GM23248 (cell line): ENCODE measurements at regions not wholly inside any gene's neighbourhood (a gene's known extent, or its start where the extent isn't known, plus 50 kb on each side); places are given as distances from the start of the nearest gene placed in this dataset.
A peak's percentile ranks its signal among the peaks of the same experiment; 100 is the strongest.

Source experiments
- DNase-seq: peaks from one replicate; pipeline ENCODE4 v3.0.0-alpha.2; 2015
- H2AFZ ChIP-seq: fragments of 200-600 bp; sonication (generic); 2 replicates; pipeline ENCODE4 v1.6.1; 2016; ENCODE audit warnings: antibody characterized with exemption
- H3F3A ChIP-seq: fragments of 200-600 bp; sonication (generic); 2 replicates; pipeline ENCODE4 v1.6.1; 2016; ENCODE audit warnings: mild to moderate bottlenecking, antibody characterized with exemption, mixed run types; ENCODE audit not compliant: insufficient read depth
- H3K27ac ChIP-seq: fragments of 200-600 bp; sonication (generic); 2 replicates; pipeline ENCODE4 v1.5.1; 2016; ENCODE audit warnings: mild to moderate bottlenecking
- H3K27me3 ChIP-seq: fragments of 200-600 bp; sonication (generic); replicated peaks from 2 replicates; pipeline ENCODE4 v1.6.1; 2016; ENCODE audit warnings: mild to moderate bottlenecking; ENCODE audit not compliant: insufficient read depth
- H3K36me3 ChIP-seq: fragments of 200-600 bp; sonication (generic); 2 replicates; pipeline ENCODE4 v1.6.1; 2016; ENCODE audit warnings: low read depth, mild to moderate bottlenecking
- H3K4me1 ChIP-seq: fragments of 200-600 bp; sonication (generic); 2 replicates; pipeline ENCODE4 v1.6.1; 2016; ENCODE audit warnings: mild to moderate bottlenecking; ENCODE audit not compliant: insufficient read depth
- H3K4me2 ChIP-seq: fragments of 200-600 bp; sonication (generic); one replicate; pipeline ENCODE4 v1.6.1; 2016; ENCODE audit warnings: mild to moderate bottlenecking; ENCODE audit not compliant: unreplicated experiment
- H3K4me3 ChIP-seq: fragments of 200-600 bp; sonication (generic); 2 replicates; pipeline ENCODE4 v1.5.1; 2016; ENCODE audit warnings: mild to moderate bottlenecking
- H3K79me2 ChIP-seq: fragments of 200-600 bp; sonication (generic); 2 replicates; pipeline ENCODE4 v1.6.1; 2016; ENCODE audit warnings: mild to moderate bottlenecking; ENCODE audit not compliant: insufficient read depth
- H3K9ac ChIP-seq: fragments of 200-600 bp; sonication (generic); 2 replicates; pipeline ENCODE4 v1.6.1; 2016; ENCODE audit warnings: mild to moderate bottlenecking
- H3K9me2 ChIP-seq: fragments of 200-600 bp; sonication (generic); 2 replicates; pipeline ENCODE4 v1.6.1; 2016; ENCODE audit warnings: mixed run types, mild to moderate bottlenecking, moderate library complexity; ENCODE audit not compliant: insufficient read depth
- H3K9me3 ChIP-seq: fragments of 200-600 bp; sonication (generic); one replicate; pipeline ENCODE4 v1.6.1; 2017; ENCODE audit warnings: low read depth
- H4K20me1 ChIP-seq: fragments of 200-600 bp; sonication (generic); 2 replicates; pipeline ENCODE4 v1.6.0; 2016; ENCODE audit not compliant: insufficient read depth
- EZH2 ChIP-seq: fragments of 200-600 bp; sonication (generic); IDR thresholded peaks from 2 replicates; pipeline ENCODE4 v1.6.1; 2018; ENCODE audit warnings: antibody characterized with exemption, mild to moderate bottlenecking; ENCODE audit not compliant: insufficient read depth, poor library complexity, severe bottlenecking
- EZH2phosphoT487 ChIP-seq: fragments of 200-600 bp; sonication (generic); IDR thresholded peaks from 2 replicates; pipeline ENCODE4 v1.6.1; 2018; ENCODE audit warnings: antibody characterized with exemption, moderate library complexity, mild to moderate bottlenecking, low read depth; ENCODE audit not compliant: insufficient read depth
- WGBS, 2 experiments: methylation state at CpG; one replicate each; pipeline ENCODE4 v1.1.6; 2015 to 2017; ENCODE audit warnings: low lambda C conversion rate in 2 of 2, low coverage in 1 of 2; ENCODE audit errors: missing lambda C conversion rate in 2 of 2; 5-methylcytosine and 5-hydroxymethylcytosine counted together
- in situ Hi-C: fragments of 300-500 bp; cut with MboI; formaldehyde crosslinking; loops from 2 replicates; pipeline ENCODE4 v1.15.0; 2020

- Histone ChIP-seq H3K4me1 (no peaks in the 10 kb centered on the region), H3K27ac (no peak overlapping the region), H3K9me2 (no peaks in the 10 kb centered on the region), H3K4me3 (no peak overlapping the region), H3K36me3 (no peaks in the 10 kb centered on the region), H2AFZ (no peak overlapping the region), H3K4me2 (no peak overlapping the region), H3K79me2 (no peaks in the 10 kb centered on the region), H3K9ac (no peak overlapping the region), H4K20me1 (no peaks in the 10 kb centered on the region), H3K27me3 (no peaks in the 10 kb centered on the region), H3K9me3 (no peaks in the 10 kb centered on the region), H3F3A (no peaks in the 10 kb centered on the region)
- no peak for TF ChIP-seq EZH2phosphoT487
- no peak for TF ChIP-seq EZH2
- in situ Hi-C loops = loop anchor here (10.0 kb wide), 1 partner anchor 158 kb away; no protein-coding TSS in a partner anchor
- 32 to 34% methylated on average over 28 of the region's 28 CpGs for WGBS, 2 experiments
- DNase-seq = peak; percentile 72
These were observed 112.2 kb upstream of the GPR12 start for GRCh38 chr13:26872525-26873385.

- H2AFZ ChIP-seq = no peak overlapping the region
- H3K4me1 ChIP-seq = no peaks in the 10 kb centered on the region
- H3K9me2 ChIP-seq = no peaks in the 10 kb centered on the region
- no peaks in the 10 kb centered on the region for H3K79me2 ChIP-seq
- no peaks in the 10 kb centered on the region for H3K27me3 ChIP-seq
- DNase-seq = peak; percentile 40
- in situ Hi-C loops = no loop called here
- H3K27ac ChIP-seq = no peak overlapping the region
- H3K9ac ChIP-seq = no peak overlapping the region
- H3K4me3 ChIP-seq = no peak overlapping the region
- no peak for TF ChIP-seq EZH2
- no peak for TF ChIP-seq EZH2phosphoT487
- H3K9me3 ChIP-seq = no peaks in the 10 kb centered on the region
- no peaks in the 10 kb centered on the region for H4K20me1 ChIP-seq
- 2% methylated on average over 5 of the region's 5 CpGs for WGBS, 2 experiments
- H3F3A ChIP-seq = no peaks in the 10 kb centered on the region
- H3K4me2 ChIP-seq = no peak overlapping the region
- H3K36me3 ChIP-seq = no peaks in the 10 kb centered on the region
These were observed 107.0 kb upstream of the GPR12 start for GRCh38 chr13:26867451-26868091.

- 7 to 8% methylated on average over 5 of the region's 5 CpGs for WGBS, 2 experiments
- H3K4me3 ChIP-seq = no peak overlapping the region
- no peaks in the 10 kb centered on the region for H3F3A ChIP-seq
- no peaks in the 10 kb centered on the region for H3K4me1 ChIP-seq
- H3K27ac ChIP-seq = no peak overlapping the region
- H4K20me1 ChIP-seq = no peaks in the 10 kb centered on the region
- in situ Hi-C loops = no loop called here
- H3K4me2 ChIP-seq = no peak overlapping the region
- no peak overlapping the region for H3K9ac ChIP-seq
- no peaks in the 10 kb centered on the region for H3K27me3 ChIP-seq
- no peaks in the 10 kb centered on the region for H3K36me3 ChIP-seq
- TF ChIP-seq EZH2 (no peak), EZH2phosphoT487 (no peak)
- no peak overlapping the region for H2AFZ ChIP-seq
- no peaks in the 10 kb centered on the region for H3K79me2 ChIP-seq
- H3K9me3 ChIP-seq = no peaks in the 10 kb centered on the region
- H3K9me2 ChIP-seq = no peaks in the 10 kb centered on the region
- no peak for DNase-seq
These were observed 104.0 kb upstream of the GPR12 start for GRCh38 chr13:26864576-26864975.

GRCh38 chr13:26861941-26862340 is 101.4 kb upstream of the GPR12 start:
- H3K4me2 ChIP-seq = no peak overlapping the region
- H3K9me2 ChIP-seq = no peaks in the 10 kb centered on the region
- no peaks in the 10 kb centered on the region for H3K36me3 ChIP-seq
- no peak for DNase-seq
- TF ChIP-seq EZH2 (no peak), EZH2phosphoT487 (no peak)
- H3K79me2 ChIP-seq = no peaks in the 10 kb centered on the region
- H3K4me3 ChIP-seq = no peak overlapping the region
- H4K20me1 ChIP-seq = no peaks in the 10 kb centered on the region
- H3K9ac ChIP-seq = no peak overlapping the region
- WGBS, 2 experiments = 7 to 9% methylated on average over 2 of the region's 2 CpGs
- H2AFZ ChIP-seq = no peak overlapping the region
- H3K27me3 ChIP-seq = no peaks in the 10 kb centered on the region
- H3K9me3 ChIP-seq = no peaks in the 10 kb centered on the region
- no peak overlapping the region for H3K27ac ChIP-seq
- in situ Hi-C loops = no loop called here
- no peaks in the 10 kb centered on the region for H3F3A ChIP-seq
- H3K4me1 ChIP-seq = no peaks in the 10 kb centered on the region
